HG03521 (cell line): ENCODE measurements at regions not wholly inside any gene's neighbourhood (a gene's known extent, or its start where the extent isn't known, plus 50 kb on each side); places are given as distances from the start of the nearest gene placed in this dataset.

Source experiments
- ATAC-seq: cut with Tn5 transposase; IDR thresholded peaks from one replicate; pipeline ENCODE4 v1.9.1; 2021; ENCODE audit warnings: mild to moderate bottlenecking, moderate library complexity; ENCODE audit not compliant: unreplicated experiment

GRCh38 chr1:195584870-195585624 is 1023.2 kb downstream of the KCNT2 start:
- ATAC-seq, result no peak

- peak; percentile 66 for ATAC-seq
These were observed 1027.3 kb downstream of the KCNT2 start for GRCh38 chr1:195580988-195581387.

GRCh38 chr1:195577748-195578147 is 1030.5 kb downstream of the KCNT2 start:
- ATAC-seq, result no peak

GRCh38 chr1:195576641-195577040 is 1031.6 kb downstream of the KCNT2 start:
- ATAC-seq, result no peak

GRCh38 chr1:195574511-195574910 is 1033.7 kb downstream of the KCNT2 start:
- no peak for ATAC-seq

- no peak for ATAC-seq
These were observed 1038.3 kb downstream of the KCNT2 start for GRCh38 chr1:195569934-195570333.

- no peak for ATAC-seq
These were observed 1039.9 kb downstream of the KCNT2 start for GRCh38 chr1:195568389-195568788.

GRCh38 chr1:195562074-195562473 is 1046.2 kb downstream of the KCNT2 start:
- ATAC-seq, result no peak

- no peak for ATAC-seq
These were observed 1058.0 kb downstream of the KCNT2 start for GRCh38 chr1:195550071-195550862.

- no peak for ATAC-seq
These were observed 1077.3 kb downstream of the KCNT2 start for GRCh38 chr1:195530961-195531360.

GRCh38 chr1:195529881-195530280 is 1078.4 kb downstream of the KCNT2 start:
- no peak for ATAC-seq

GRCh38 chr1:195520757-195521156 is 1087.5 kb downstream of the KCNT2 start:
- no peak for ATAC-seq

GRCh38 chr1:195516036-195516435 is 1092.2 kb downstream of the KCNT2 start:
- no peak for ATAC-seq

GRCh38 chr1:195511501-195511900 is 1096.7 kb downstream of the KCNT2 start:
- ATAC-seq, result no peak

- ATAC-seq, result no peak
These were observed 1107.1 kb downstream of the KCNT2 start for GRCh38 chr1:195501118-195501517.

- ATAC-seq, result no peak
These were observed 1112.3 kb downstream of the KCNT2 start for GRCh38 chr1:195495720-195496635.

GRCh38 chr1:195482137-195482536 is 1126.1 kb downstream of the KCNT2 start:
- ATAC-seq, result no peak

- no peak for ATAC-seq
These were observed 1126.9 kb downstream of the KCNT2 start for GRCh38 chr1:195481293-195481692.

GRCh38 chr1:195475568-195475967 is 1132.7 kb downstream of the KCNT2 start:
- no peak for ATAC-seq

- no peak for ATAC-seq
These were observed 1135.9 kb downstream of the KCNT2 start for GRCh38 chr1:195472291-195472690.

- no peak for ATAC-seq
These were observed 1141.6 kb downstream of the KCNT2 start for GRCh38 chr1:195466639-195467038.
